HCT116 (cell line): ENCODE measurements at regions not wholly inside any gene's neighbourhood (a gene's known extent, or its start where the extent isn't known, plus 50 kb on each side); places are given as distances from the start of the nearest gene placed in this dataset.

Source experiments
- ATAC-seq: fragments of 200-7000 bp; cut with Tn5 transposase; 2 replicates; pipeline ENCODE4 v1.9.1; 2020; ENCODE audit warnings: mild to moderate bottlenecking, moderate library complexity
- BruUV-seq: library from RNA; stranded (reverse); fragments of 400-500 nt; replicated peaks from 2 replicates; lab custom pipeline; 2021; lab: Mats Ljungman, UMichigan
- CTCF ChIA-PET: fragments of 300-600 bp; sonication (Branson Sonifier 250); formaldehyde crosslinking; loops from one replicate; lab custom pipeline; 2021; ENCODE audit warnings: antibody characterized with exemption; lab: Charles Lee
- POLR2A ChIA-PET: fragments of 300-600, 350-600 bp; sonication (Branson Sonifier 250); formaldehyde crosslinking; loops from one replicate; lab custom pipeline; 2021; ENCODE audit warnings: antibody characterized with exemption; lab: Charles Lee
- RAD21 ChIA-PET, 2 experiments: fragments of 300-600 bp; sonication (Branson Sonifier 250); formaldehyde crosslinking; loops; one replicate each; lab custom pipeline; 2023; ENCODE audit warnings: low total read pairs in 2 of 2; ENCODE audit not compliant: uncharacterized antibody in 2 of 2, unreplicated experiment in 2 of 2, low non-redundant PET in 1 of 2; lab: Charles Lee
- DNase-seq: peaks from one replicate; pipeline ENCODE4 v3.0.0-alpha.2; 2010; ENCODE audit warnings: low read depth, low spot score
- H2AFZ ChIP-seq: fragments of 200-600 bp; shearing (Covaris generic), sonication (generic); 2 replicates; pipeline ENCODE4 v1.6.1; 2017; ENCODE audit warnings: low read depth, mixed run types, mixed read lengths, antibody characterized with exemption, low read length; ENCODE audit not compliant: poor library complexity, severe bottlenecking
- H3K27ac ChIP-seq: 2 replicates; pipeline ENCODE4 v1.5.1; 2012; ENCODE audit warnings: low read depth, low read length
- H3K27me3 ChIP-seq: fragments of 200-600 bp; sonication (generic); 2 replicates; pipeline ENCODE4 v1.6.1; 2016; ENCODE audit warnings: mixed run types, low read length, mixed read lengths; ENCODE audit not compliant: insufficient read depth
- H3K36me3 ChIP-seq, 2 experiments: fragments of 200-500 bp in 1 of 2; fragments of 200-600 bp in 1 of 2; sonication (Bioruptor generic) in 1 of 2; sonication (generic) in 1 of 2; 2 replicates each; pipeline versions ENCODE4 v1.5.1 to v1.6.1; 2014 to 2016; ENCODE audit warnings: low read length in 2 of 2, inconsistent platforms in 1 of 2, mixed read lengths in 1 of 2, mixed run types in 1 of 2; ENCODE audit not compliant: insufficient read depth in 2 of 2, control insufficient read depth in 1 of 2
- H3K4me1 ChIP-seq, 2 experiments: fragments of 200-600 bp in 1 of 2; sonication (generic) in 1 of 2; 2 replicates each; pipeline versions ENCODE4 v1.5.1 to v1.6.1; 2012 to 2017; ENCODE audit warnings: low read length in 2 of 2, inconsistent platforms in 1 of 2, mild to moderate bottlenecking in 1 of 2, mixed read lengths in 1 of 2, mixed run types in 1 of 2, moderate library complexity in 1 of 2; ENCODE audit not compliant: insufficient read depth in 2 of 2, control insufficient read depth in 1 of 2
- H3K4me2 ChIP-seq: fragments of 200-600 bp; sonication (generic); 2 replicates; pipeline ENCODE4 v1.6.1; 2017; ENCODE audit warnings: mixed run types, low read length, mixed read lengths
- H3K4me3 ChIP-seq, 2 experiments: fragments of 200-600 bp in 1 of 2; sonication (generic) in 1 of 2; replicated peaks in 1 of 2; 2 replicates each; pipeline ENCODE4 v1.5.1; 2011 to 2016; ENCODE audit warnings: low read length in 2 of 2, control low read depth in 1 of 2, low read depth in 1 of 2, mild to moderate bottlenecking in 1 of 2, mixed read lengths in 1 of 2, mixed run types in 1 of 2
- H3K79me2 ChIP-seq: fragments of 200-600 bp; sonication (generic); 2 replicates; pipeline ENCODE4 v1.6.1; 2017; ENCODE audit warnings: mild to moderate bottlenecking, mixed run types, low read length, moderate library complexity, mixed read lengths; ENCODE audit not compliant: insufficient read depth
- H3K9ac ChIP-seq: fragments of 200-600 bp; sonication (generic); 2 replicates; pipeline ENCODE4 v1.6.1; 2016; ENCODE audit warnings: low read length, mixed read lengths
- H3K9me2 ChIP-seq: fragments of 200-600 bp; sonication (generic), shearing (Covaris generic); 2 replicates; pipeline ENCODE4 v1.6.1; 2017; ENCODE audit warnings: mixed run types, mild to moderate bottlenecking, moderate library complexity; ENCODE audit not compliant: insufficient read depth
- H3K9me3 ChIP-seq, 2 experiments: fragments of 200-500 bp in 1 of 2; fragments of 200-600 bp in 1 of 2; sonication (Bioruptor generic) in 1 of 2; sonication (generic) in 1 of 2; 2 replicates each; pipeline ENCODE4 v1.6.1; 2014 to 2017; ENCODE audit warnings: low read length in 2 of 2, mixed read lengths in 2 of 2, inconsistent platforms in 1 of 2, low read depth in 1 of 2, mild to moderate bottlenecking in 1 of 2, mixed run types in 1 of 2, moderate library complexity in 1 of 2; ENCODE audit not compliant: control insufficient read depth in 1 of 2, insufficient read depth in 1 of 2
- H4K20me1 ChIP-seq: fragments of 200-600 bp; sonication (generic), shearing (Covaris generic); 2 replicates; pipeline ENCODE4 v1.6.1; 2017; ENCODE audit warnings: mixed run types, mild to moderate bottlenecking, moderate library complexity; ENCODE audit not compliant: insufficient read depth
- ATF3 ChIP-seq: IDR thresholded peaks from 2 replicates; pipeline ENCODE4 v1.6.1; 2012
- CTCF ChIP-seq, 3 experiments: fragments of 200-600 bp in 1 of 3; sonication (generic) in 1 of 3; IDR thresholded peaks in 2 of 3; conservative IDR thresholded peaks in 1 of 3; 2 replicates each; pipeline ENCODE4 v1.5.1; 2012 to 2017; ENCODE audit warnings: low read depth in 2 of 3, low read length in 2 of 3, antibody characterized with exemption in 1 of 3, borderline replicate concordance in 1 of 3, control low read depth in 1 of 3, mild to moderate bottlenecking in 1 of 3, mixed read lengths in 1 of 3, mixed run types in 1 of 3, moderate library complexity in 1 of 3; ENCODE audit not compliant: insufficient read depth in 1 of 3
- EGR1 ChIP-seq: IDR thresholded peaks from 2 replicates; pipeline ENCODE4 v1.6.1; 2012; ENCODE audit warnings: low read depth
- ELF1 ChIP-seq: IDR thresholded peaks from 2 replicates; pipeline ENCODE4 v1.6.1; 2012; ENCODE audit warnings: low read depth, borderline replicate concordance
- EZH2 ChIP-seq: fragments of 200-600 bp; sonication (generic); IDR thresholded peaks from 2 replicates; pipeline ENCODE4 v1.6.1; 2017; ENCODE audit warnings: antibody characterized with exemption, mixed run types
- JUND ChIP-seq: IDR thresholded peaks from 2 replicates; pipeline ENCODE4 v1.6.1; 2012
- POLR2A ChIP-seq: IDR thresholded peaks from 2 replicates; pipeline ENCODE4 v1.7.0; 2011; ENCODE audit warnings: borderline replicate concordance; ENCODE audit not compliant: insufficient read depth, insufficient read length; ENCODE audit errors: extremely low read depth
- POLR2AphosphoS5 ChIP-seq: IDR thresholded peaks from 2 replicates; pipeline ENCODE4 v1.6.1; 2011; ENCODE audit warnings: mild to moderate bottlenecking, low read depth, low read length, moderate library complexity
- RAD21 ChIP-seq: IDR thresholded peaks from 2 replicates; pipeline ENCODE4 v1.6.1; 2012; ENCODE audit warnings: low read depth, mild to moderate bottlenecking
- SIN3A ChIP-seq: IDR thresholded peaks from 2 replicates; pipeline ENCODE4 v1.6.1; 2012; ENCODE audit warnings: low read depth
- SRF ChIP-seq: IDR thresholded peaks from 2 replicates; pipeline ENCODE4 v1.6.1; 2012; ENCODE audit warnings: low read depth
- TCF7L2 ChIP-seq: IDR thresholded peaks from 2 replicates; pipeline ENCODE4 v1.7.0; 2011; ENCODE audit warnings: borderline replicate concordance, inconsistent platforms; ENCODE audit not compliant: insufficient read depth, insufficient read length; ENCODE audit errors: extremely low read depth
- intact Hi-C: fragments of 100-400 bp; cut with micrococcal nuclease; formaldehyde crosslinking; loops from 2 replicates; pipeline ENCODE4 v1.10.0; 2022

- CTCF ChIA-PET: no interaction called here
Observed at GRCh38 chr20:47952023-47952564, 166.8 kb upstream of the SULF2 start.

More at GRCh38 chr20:47952023-47952564, 166.8 kb upstream of the SULF2 start:
- TF ChIP-seq ELF1 (no peak), TCF7L2 (no peak), SRF (no peak), JUND (no peak), ATF3 (no peak), POLR2A (no peak), EZH2 (no peak), EGR1 (no peak), CTCF (IDR thresholded peaks at IDR 0.05 in 2 of 3, conservative IDR thresholded peaks at IDR 0.05 in 1 of 3; ENCODE audit: borderline replicate concordance in 1 of 3, insufficient read depth in 1 of 3, low read depth in 2 of 3, low read length in 2 of 3) (no peak), RAD21 (no peak), POLR2AphosphoS5 (no peak), SIN3A (no peak)
- no peak overlapping the region for H3K4me3 ChIP-seq
- DNase-seq (no peak), ATAC-seq (no peak)
- H3K9me2 ChIP-seq: no peaks in the 10 kb centered on the region
- intact Hi-C loops: no loop called here
- H3K36me3 ChIP-seq: no peaks in the 10 kb centered on the region
- H3K9ac ChIP-seq: no peak overlapping the region
- H3K9me3 ChIP-seq: no peaks in the 10 kb centered on the region
- BruUV-seq: no TSS peak
- H2AFZ ChIP-seq: no peak overlapping the region
- H3K27me3 ChIP-seq: no peaks in the 10 kb centered on the region
- H3K4me2 ChIP-seq: no peak overlapping the region
- POLR2A ChIA-PET: no interaction called here
- RAD21 ChIA-PET: no interaction called here
- no peaks in the 10 kb centered on the region for H4K20me1 ChIP-seq
- no peaks in the 10 kb centered on the region for H3K79me2 ChIP-seq
- no peak overlapping the region for H3K27ac ChIP-seq
- H3K4me1 ChIP-seq: peaks cover 0 to 3% of the 10 kb centered on the region in 2 experiments; a peak in 1 of 4 replicates
